Right cardiac atrium (tissue), 5 donors: ENCODE measurements at regions not wholly inside any gene's neighbourhood (a gene's known extent, or its start where the extent isn't known, plus 50 kb on each side); places are given as distances from the start of the nearest gene placed in this dataset.
A peak's percentile ranks its signal among the peaks of the same experiment; 100 is the strongest.

Experiments
- ATAC-seq, 2 donors: fragments of 200-7000 bp; cut with Tn5 transposase; one replicate each; pipeline versions ENCODE4 v1.8.0 to v1.9.1; 2020; ENCODE audit warnings: moderate library complexity in 2 of 2, mild to moderate bottlenecking in 1 of 2
- DNase-seq, 3 donors: peaks; one replicate each; pipeline ENCODE4 v3.0.0-alpha.2; 2020
- H3K27ac ChIP-seq: one replicate; pipeline ENCODE4 v1.5.1; 2013; ENCODE audit warnings: mild to moderate bottlenecking, low read length, control low read depth, moderate library complexity
- H3K27me3 ChIP-seq: one replicate; pipeline ENCODE4 v1.6.1; 2013; ENCODE audit not compliant: control insufficient read depth, insufficient read depth
- H3K4me1 ChIP-seq: one replicate; pipeline ENCODE4 v1.6.1; 2013; ENCODE audit warnings: low read length; ENCODE audit not compliant: control insufficient read depth, insufficient read depth
- H3K4me3 ChIP-seq: one replicate; pipeline ENCODE4 v1.5.1; 2013; ENCODE audit warnings: low read length, control low read depth
- H3K9me3 ChIP-seq: one replicate; pipeline ENCODE4 v1.6.1; 2013; ENCODE audit warnings: low read length; ENCODE audit not compliant: control insufficient read depth
- WGBS: extraction: QIAGEN DNeasy Blood & Tissue Kit; methylation state at CpG from one replicate; pipeline ENCODE4 v1.1.7; 2013; 5-methylcytosine and 5-hydroxymethylcytosine counted together
- intact Hi-C, 4 donors: fragments of 100-400 bp; cut with DNase I; formaldehyde crosslinking; loops; one replicate each; pipeline versions ENCODE4 v1.11.0 to v1.14.0; 2022 to 2023
- donor health status: healthy with polysubstance abuse.
- donor health status: DM: no; HTN: yes; CAD: no.
- donor health status: DM: no; HTN: no; CAD: no.
- donor health status: DM: no; HTN: yes; CAD: no; lungs with severe emphysema.
- donor health status: DM: yes; HTN: yes; CAD: no.

GRCh38 chr13:44128552-44129001, 245.0 kb upstream of the SERP2 start:
- Histone ChIP-seq H3K27ac (peak overlapping the region; percentile 70), H3K27me3 (no peaks in the 10 kb centered on the region), H3K9me3 (no peaks in the 10 kb centered on the region), H3K4me1 (peaks cover 2% of the 10 kb centered on the region), H3K4me3 (no peak overlapping the region)
- ATAC-seq: peak; percentile 81
- peak in 2 of 3 donors; percentile 51 to 68 for DNase-seq
- intact Hi-C loops: no loop called here
- WGBS: 57% methylated on average over 7 of the region's 7 CpGs

GRCh38 chr13:44129418-44129817, 244.2 kb upstream of the SERP2 start:
- Histone ChIP-seq H3K27ac (peak overlapping the region; percentile 56), H3K9me3 (no peaks in the 10 kb centered on the region), H3K4me1 (peaks cover 2% of the 10 kb centered on the region), H3K4me3 (no peak overlapping the region), H3K27me3 (no peaks in the 10 kb centered on the region)
- 60% methylated on average over 2 of the region's 2 CpGs for WGBS
- DNase-seq (no peak), ATAC-seq (no peak)
- intact Hi-C loops: no loop called here

DNA sequence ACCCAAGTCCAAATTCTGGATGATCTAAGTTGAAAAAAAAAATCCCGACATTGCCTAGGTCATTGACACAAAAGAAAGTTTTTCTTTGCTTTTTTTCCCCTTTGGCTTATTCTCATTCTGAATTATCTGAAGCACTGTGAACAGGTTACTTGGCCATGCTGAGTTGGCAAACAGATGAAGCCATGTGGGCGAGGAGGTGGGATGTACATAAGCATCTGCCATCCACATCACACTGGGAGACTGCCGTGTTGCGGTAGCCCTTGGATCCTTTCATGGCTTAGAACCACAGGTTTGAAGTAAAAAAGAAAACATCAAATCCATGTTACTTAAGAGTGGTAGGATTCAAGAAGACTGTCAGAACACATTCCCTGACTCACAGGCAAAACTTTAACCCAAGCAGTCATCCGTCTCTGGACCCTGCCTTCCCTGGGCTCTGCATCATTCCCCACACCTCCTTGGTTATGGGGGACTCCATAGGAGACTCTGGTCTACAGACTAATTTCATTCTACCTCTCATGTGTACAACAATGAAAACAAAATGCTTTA, 242.5 kb upstream of the SERP2 start:
- ATAC-seq (no peak), DNase-seq (no peak)
- WGBS: 96% methylated on average over 5 of the region's 5 CpGs
- Histone ChIP-seq H3K4me1 (peaks cover 2% of the 10 kb centered on the region), H3K9me3 (no peaks in the 10 kb centered on the region), H3K27ac (no peak overlapping the region), H3K4me3 (no peak overlapping the region), H3K27me3 (no peaks in the 10 kb centered on the region)
- intact Hi-C loops: no loop called here

GRCh38 chr13:44132710-44133109, 240.9 kb upstream of the SERP2 start:
- peak overlapping the region; percentile 56 for H3K27ac ChIP-seq
- H3K4me3 ChIP-seq: no peak overlapping the region
- DNase-seq: peak; percentile 80 to 90 (median 87)
- no peaks in the 10 kb centered on the region for H3K27me3 ChIP-seq
- intact Hi-C loops: no loop called here
- WGBS: 29% methylated on average over 6 of the region's 6 CpGs
- peaks cover 2% of the 10 kb centered on the region for H3K4me1 ChIP-seq
- H3K9me3 ChIP-seq: no peaks in the 10 kb centered on the region
- ATAC-seq: peak; percentile 96

DNA sequence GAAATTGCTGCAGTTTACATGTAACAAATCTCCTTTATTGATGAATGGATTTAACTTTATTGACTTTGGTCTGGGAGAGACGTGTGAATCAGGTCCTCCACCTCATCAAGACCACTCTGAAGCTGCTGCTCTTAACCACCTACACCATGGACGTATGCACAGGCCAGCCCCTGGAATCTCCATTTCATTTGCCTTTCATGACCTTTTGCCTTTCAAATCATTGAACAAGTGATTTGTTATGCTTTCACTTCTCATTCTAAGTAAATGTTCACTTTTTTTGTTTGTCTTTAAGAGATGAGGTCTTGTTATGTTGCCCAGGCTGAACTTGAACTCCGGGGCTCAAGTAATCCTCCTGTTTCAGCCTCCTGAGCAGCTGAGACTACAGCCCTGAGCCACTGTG, 240.0 kb upstream of the SERP2 start:
- no peak overlapping the region for H3K4me3 ChIP-seq
- H3K27me3 ChIP-seq: no peaks in the 10 kb centered on the region
- peaks cover 2% of the 10 kb centered on the region for H3K4me1 ChIP-seq
- DNase-seq (no peak), ATAC-seq (no peak)
- intact Hi-C loops: no loop called here
- H3K9me3 ChIP-seq: no peaks in the 10 kb centered on the region
- H3K27ac ChIP-seq: no peak overlapping the region
- WGBS: 90% methylated on average over 3 of the region's 3 CpGs

DNA sequence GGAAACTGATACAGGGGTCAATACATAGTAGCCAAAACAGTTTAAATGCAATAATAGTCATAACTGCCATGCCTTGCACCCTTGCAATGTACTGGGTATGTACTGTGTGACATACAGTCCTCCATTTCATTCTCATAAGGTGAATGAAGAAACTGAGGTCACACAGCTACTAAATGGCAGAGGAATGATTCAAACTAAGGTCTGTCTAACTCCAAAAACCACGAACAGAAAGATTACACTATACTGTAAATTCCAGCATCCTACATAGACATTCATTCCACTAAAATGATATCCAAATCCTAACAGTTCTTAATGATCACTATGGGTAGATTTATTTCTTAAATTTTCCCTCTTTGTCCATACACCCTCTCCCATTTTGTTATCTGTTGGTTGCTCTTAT, 238.1 kb upstream of the SERP2 start:
- H3K27ac ChIP-seq: no peak overlapping the region
- DNase-seq (no peak), ATAC-seq (no peak)
- intact Hi-C loops: loop anchor here in 1 of 4 donors (5.0 kb wide), 1 partner anchor 83 kb away; no protein-coding TSS in a partner anchor
- H3K4me3 ChIP-seq: no peak overlapping the region
- no peaks in the 10 kb centered on the region for H3K27me3 ChIP-seq
- no peaks in the 10 kb centered on the region for H3K9me3 ChIP-seq
- 80% methylated on average over 1 of the region's 1 CpG for WGBS
- H3K4me1 ChIP-seq: peaks cover 2% of the 10 kb centered on the region

DNA sequence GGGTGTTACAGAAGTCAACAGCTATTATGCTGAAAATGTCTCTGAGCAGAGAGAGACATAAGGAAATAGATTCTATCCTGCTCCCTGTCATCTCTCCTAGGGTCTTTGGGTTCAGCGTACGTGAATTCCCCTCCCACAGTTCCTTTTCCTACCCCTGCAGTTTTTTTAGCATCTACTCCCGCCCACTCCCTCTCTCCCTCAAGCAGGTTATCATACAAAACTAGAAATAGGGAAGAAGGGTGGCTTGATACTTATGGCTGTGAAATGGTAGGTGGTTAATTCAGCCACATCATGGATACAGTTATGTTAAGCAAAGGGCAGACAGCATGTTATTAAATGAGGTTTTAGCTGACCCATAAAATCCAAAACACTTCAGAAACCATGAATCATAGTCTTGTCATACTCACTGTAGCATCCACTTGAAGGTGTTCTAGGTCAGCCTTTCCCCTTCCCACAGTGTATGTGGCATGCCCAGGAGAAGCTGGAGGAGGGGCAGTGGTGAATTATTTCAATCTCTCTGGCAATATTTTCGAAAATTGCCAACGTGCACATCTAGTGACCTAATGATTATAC, 236.8 kb upstream of the SERP2 start:
- Histone ChIP-seq H3K4me3 (no peak overlapping the region), H3K27me3 (no peaks in the 10 kb centered on the region), H3K4me1 (peaks cover 7% of the 10 kb centered on the region), H3K27ac (no peak overlapping the region), H3K9me3 (no peaks in the 10 kb centered on the region)
- WGBS: 65% methylated on average over 5 of the region's 5 CpGs
- intact Hi-C loops: loop anchor here in 1 of 4 donors (5.0 kb wide), 1 partner anchor 84 kb away; no protein-coding TSS in a partner anchor
- DNase-seq (no peak), ATAC-seq (no peak)

DNA sequence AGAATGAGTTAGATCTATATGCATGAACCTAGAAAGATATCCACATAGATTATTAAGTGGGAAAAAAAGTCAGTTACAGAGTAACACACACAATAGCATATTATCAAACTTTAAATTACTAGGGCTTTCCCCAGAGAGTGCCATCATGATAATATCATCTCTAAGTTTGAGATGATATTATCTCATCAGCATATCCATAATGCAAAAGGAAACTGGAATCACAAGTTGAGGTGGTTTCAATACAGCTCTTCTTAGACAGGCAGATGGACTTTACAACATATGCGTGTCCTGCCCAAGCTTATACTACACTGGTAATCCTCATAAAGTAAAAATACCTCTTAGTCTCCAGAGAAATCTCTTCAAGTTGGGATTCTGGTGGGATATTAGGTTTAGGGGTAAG, 236.2 kb upstream of the SERP2 start:
- WGBS: 97% methylated on average over 1 of the region's 1 CpG
- no peaks in the 10 kb centered on the region for H3K9me3 ChIP-seq
- intact Hi-C loops: loop anchor here in 1 of 4 donors (5.0 kb wide), 1 partner anchor 85 kb away; no protein-coding TSS in a partner anchor
- H3K4me3 ChIP-seq: no peak overlapping the region
- H3K27ac ChIP-seq: no peak overlapping the region
- H3K4me1 ChIP-seq: peaks cover 7% of the 10 kb centered on the region
- H3K27me3 ChIP-seq: no peaks in the 10 kb centered on the region
- DNase-seq: no peak
- no peak for ATAC-seq

GRCh38 chr13:44140146-44140545, 233.5 kb upstream of the SERP2 start:
- no peak for DNase-seq
- intact Hi-C loops: loop anchor here in 2 of 4 donors (10.0 kb wide), 1 partner anchor 295 kb away; no protein-coding TSS in a partner anchor
- 88% methylated on average over 7 of the region's 7 CpGs for WGBS

DNA sequence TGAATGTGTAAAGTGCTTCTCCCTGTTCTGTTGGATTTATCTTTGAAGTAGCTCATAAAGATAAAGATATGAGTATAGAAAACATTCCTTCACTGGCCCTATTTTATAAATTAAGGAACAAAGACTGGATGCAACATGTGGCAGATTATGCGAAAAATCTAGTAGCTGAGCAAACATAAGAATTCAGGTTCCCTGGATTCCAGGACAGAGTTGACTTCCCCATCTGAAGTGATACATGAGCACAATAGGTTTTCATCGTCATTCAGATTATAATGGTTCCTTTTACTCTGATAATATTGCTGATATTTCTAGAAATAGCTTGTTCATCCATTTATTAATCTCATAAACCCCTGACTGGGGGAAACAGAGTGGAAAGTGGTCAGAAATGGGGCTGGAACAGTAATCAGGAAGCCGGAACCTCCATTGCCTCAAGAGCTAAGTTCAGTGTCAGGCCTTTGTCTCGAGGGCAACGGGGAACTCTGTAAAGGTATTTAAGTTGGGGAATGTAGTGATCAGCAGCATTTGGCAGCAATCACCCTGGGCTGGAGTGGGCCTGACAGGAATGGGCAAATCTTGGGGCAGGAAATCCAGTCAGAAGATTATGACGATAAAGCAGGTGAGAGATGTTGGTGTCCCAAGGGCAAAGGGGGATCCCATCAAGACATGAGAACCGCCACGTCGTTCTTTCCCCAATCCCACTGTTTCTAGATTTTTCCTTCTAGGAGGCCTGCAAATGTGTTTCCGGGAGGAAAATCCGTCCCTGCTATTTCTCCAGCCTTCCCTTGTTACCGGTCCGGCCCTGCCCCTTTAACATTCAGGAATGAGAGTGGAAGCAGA, 232.5 kb upstream of the SERP2 start:
- H3K4me3 ChIP-seq: peak overlapping the region; percentile 55
- ATAC-seq (no peak), DNase-seq (peak in 1 of 3 donors; percentile 43)
- 41% methylated on average over 13 of the region's 13 CpGs for WGBS
- H3K27me3 ChIP-seq: no peaks in the 10 kb centered on the region
- intact Hi-C loops: loop anchor here in 2 of 4 donors (10.0 kb wide), 1 partner anchor 294 kb away; no protein-coding TSS in a partner anchor
- H3K27ac ChIP-seq: peak overlapping the region; percentile 99
- H3K4me1 ChIP-seq: peaks cover 5% of the 10 kb centered on the region
- H3K9me3 ChIP-seq: no peaks in the 10 kb centered on the region

More at GRCh38 chr13:44140146-44140545, 233.5 kb upstream of the SERP2 start:
- no peaks in the 10 kb centered on the region for H3K27me3 ChIP-seq
- no peak overlapping the region for H3K4me3 ChIP-seq
- H3K9me3 ChIP-seq: no peaks in the 10 kb centered on the region
- peaks cover 5% of the 10 kb centered on the region for H3K4me1 ChIP-seq
- no peak overlapping the region for H3K27ac ChIP-seq
- ATAC-seq: no peak
